ENCODE measurements at regions not wholly inside any gene's neighbourhood (a gene's known extent, or its start where the extent isn't known, plus 50 kb on each side); places are given as distances from the start of the nearest gene placed in this dataset.

- TF ChIP-seq POLR2AphosphoS5 (IDR thresholded peaks at IDR 0.05; ENCODE audit: low read depth, low read length) (no peak), CTCF (IDR thresholded peaks at IDR 0.05) (no peak), SIN3A (IDR thresholded peaks at IDR 0.05; ENCODE audit: borderline replicate concordance, insufficient read depth, low read depth, low read length) (no peak), TCF7L2 (IDR thresholded peaks at IDR 0.05; ENCODE audit: low read depth, low read length) (no peak), REST (IDR thresholded peaks at IDR 0.05; ENCODE audit: insufficient read depth in 1 of 2, low read depth in 2 of 2, low read length in 1 of 2) (no peak)
Measured at GRCh38 chr2:19833978-19834377, 67.8 kb downstream of the TTC32 start.
